GM19023 (cell line): ENCODE measurements at regions not wholly inside any gene's neighbourhood (a gene's known extent, or its start where the extent isn't known, plus 50 kb on each side); places are given as distances from the start of the nearest gene placed in this dataset.
"Not testable (repeated sequence)": the region's sequence is repeated elsewhere in the genome, so short reads cannot be mapped to it uniquely, and the experiment has no call there.

Experiments used
- ATAC-seq: cut with Tn5 transposase; IDR thresholded peaks from one replicate; pipeline ENCODE4 v1.9.1; 2021; ENCODE audit warnings: mild to moderate bottlenecking, moderate library complexity; ENCODE audit not compliant: unreplicated experiment

DNA sequence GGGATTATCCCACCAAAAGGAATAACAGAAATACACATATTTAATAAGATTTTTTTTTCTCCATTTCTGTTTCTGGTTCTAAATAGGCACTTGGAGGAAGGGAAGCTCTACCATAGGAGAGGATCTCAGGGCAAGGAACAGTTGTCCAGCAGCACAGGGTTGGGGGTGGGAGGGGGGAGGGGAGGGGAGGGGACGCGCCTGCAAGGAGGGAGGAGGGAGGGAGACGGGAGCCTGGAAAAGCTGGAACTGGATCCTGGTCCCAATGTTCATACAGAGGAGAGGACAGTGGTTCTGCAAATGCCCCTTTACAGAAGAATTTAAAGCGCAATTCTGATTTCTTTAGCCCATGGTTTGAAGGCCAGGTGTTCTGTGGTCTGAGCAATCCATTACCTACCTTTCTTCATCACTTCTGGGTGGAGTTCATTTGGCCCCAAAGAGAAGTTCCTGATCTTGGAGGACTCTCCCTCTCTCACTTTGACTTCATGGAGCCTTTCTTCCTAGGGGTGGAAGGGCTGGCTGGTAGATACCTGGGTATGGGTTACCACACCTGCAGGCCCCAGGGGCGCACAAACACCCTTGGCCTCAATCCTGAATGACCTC is 348.9 kb upstream of the NCAM1 start:
- no peak for ATAC-seq

DNA sequence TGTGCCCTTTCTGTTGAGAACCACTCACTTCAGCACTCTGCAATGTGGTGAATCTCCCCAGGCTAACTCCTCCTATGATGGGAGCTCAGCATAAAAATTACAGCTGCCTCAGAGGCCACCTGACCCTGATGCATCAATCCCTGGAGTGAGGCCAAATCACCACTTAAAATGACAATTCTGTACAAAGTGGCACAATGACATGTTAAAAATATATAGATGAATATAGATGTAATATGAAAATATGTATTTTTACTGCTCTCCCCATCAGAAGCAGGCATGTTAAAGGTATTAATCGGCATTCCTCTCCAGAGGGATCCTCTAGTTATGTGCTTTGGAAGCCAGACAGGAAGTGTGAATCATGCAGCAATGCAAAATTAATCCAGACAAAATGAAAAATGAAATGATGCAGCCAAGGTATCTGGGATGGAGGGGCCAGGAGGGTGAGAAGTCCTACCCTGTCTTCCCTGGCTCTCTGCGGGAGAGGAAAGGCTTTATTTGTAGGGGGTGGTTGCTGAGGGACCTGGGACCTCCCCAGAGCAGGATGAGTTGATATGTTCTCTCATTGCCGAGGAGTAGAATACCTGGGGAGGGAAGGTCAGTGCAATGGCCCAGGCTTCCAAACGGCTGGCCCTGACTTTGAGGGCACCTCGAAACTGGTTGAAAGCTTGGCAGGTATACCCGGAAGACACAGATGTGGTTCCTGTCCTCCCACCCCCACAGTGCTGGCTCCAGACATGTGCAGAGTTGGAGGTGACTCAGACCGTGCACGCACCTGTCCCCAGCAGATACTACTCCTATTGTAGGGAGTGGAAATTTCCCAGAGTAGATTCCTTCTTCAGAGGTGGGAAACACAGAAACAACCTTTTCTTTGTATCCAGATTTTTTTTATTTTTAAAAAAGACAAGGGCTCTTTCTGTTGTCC is 347.9 kb upstream of the NCAM1 start:
- no peak for ATAC-seq

DNA sequence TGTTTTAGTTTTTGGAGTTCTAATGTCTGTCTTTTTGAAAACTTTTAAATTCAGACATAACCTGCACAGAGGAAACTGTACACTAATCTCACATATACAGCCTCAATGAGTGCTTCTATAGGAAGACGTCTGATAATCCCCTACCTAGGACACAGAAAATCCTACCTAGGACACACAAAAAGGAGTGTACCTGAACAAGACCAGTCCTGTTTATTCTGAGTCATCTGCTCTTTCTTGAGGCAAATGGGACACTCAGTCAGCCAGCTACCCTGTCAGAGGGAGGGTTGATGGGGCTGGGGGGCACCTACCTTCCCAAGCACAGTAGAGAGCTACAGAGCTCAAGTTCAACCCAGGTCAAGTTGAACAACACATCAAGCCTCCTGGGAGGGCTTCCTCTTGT is 346.6 kb upstream of the NCAM1 start:
- no peak for ATAC-seq

DNA sequence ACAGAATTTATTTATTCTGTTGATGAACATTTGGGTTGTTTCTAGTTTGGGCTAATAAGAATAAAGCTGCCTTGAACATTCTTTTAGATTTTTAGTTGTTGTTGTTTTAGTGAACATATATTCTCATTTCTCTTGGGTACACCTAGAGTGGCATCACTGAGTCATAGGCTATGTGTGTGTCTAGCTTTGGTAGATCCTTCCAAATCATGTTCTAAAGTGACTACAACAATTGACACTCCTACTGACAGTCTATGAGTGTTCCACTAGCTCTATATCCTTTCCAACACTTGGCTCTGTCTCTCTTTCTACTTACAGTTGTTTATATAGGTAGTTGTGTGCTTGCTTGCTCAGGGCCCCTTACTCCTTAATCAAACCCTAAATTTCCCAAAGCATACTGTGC is 346.0 kb upstream of the NCAM1 start:
- no peak for ATAC-seq

DNA sequence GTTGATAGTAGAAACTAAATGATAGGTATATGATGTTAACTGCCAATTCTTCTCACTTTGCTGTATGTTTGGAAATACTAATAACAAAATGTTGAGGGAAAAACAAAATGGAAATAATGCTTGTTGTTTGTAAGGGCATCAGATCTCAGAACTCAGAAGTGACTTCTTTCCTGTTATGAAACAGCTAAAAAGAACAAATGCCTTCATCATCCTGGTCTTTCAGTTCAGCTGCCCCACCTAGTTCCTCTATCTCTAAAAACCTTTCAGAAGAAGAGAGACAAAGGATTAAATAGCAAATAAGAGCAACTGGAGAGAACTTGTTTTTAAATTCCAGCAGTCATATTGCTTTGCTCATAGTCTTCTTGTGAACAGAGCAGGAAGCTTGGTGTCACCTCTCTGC is 345.3 kb upstream of the NCAM1 start:
- ATAC-seq: no peak

GRCh38 chr11:112616327-112617097 is 344.7 kb upstream of the NCAM1 start:
- no peak for ATAC-seq

- ATAC-seq: no peak
These were observed 344.2 kb upstream of the NCAM1 start for GRCh38 chr11:112617098-112617425.

DNA sequence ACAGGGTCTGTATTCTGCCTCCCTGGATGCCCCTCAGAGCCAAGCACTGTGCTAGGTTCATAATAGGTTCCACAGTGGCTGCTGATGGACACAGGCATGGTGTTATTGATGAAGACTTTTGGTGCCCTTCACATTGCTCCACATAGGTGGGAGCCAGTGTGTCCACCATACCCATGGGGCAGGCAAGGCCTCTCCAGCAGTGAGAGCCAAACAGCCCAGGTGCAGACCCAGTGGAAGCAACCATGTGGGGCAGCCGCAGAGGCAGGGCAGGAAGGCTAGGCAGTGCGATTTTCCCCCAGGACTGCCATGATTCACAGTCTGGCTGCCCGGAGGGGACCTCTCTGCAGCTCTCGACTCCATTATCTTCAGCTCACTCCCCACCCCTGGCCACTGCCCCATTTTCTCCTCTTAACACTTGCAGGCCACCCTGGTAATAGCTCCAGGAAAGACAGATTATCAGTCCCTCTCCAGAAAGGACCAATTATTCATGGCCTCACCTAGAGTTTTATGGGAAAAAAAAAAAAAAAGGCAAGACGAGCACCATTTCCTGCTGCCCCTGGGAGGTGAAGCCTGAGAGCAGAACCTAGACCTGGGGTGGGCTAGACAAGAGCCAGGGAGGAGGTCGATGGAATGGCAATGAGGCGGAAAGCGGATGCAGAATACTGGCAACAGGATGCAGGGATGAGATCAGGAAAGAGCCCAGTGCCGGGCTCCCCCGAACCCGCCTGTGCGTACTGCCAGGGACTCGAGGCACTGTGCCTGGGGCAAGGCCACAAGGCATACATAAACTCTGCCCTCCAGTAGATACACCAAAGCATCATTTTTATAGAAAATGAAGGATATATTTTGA is 343.0 kb upstream of the NCAM1 start:
- ATAC-seq: no peak

- ATAC-seq: no peak
These were observed 342.1 kb upstream of the NCAM1 start for GRCh38 chr11:112619106-112619505.

DNA sequence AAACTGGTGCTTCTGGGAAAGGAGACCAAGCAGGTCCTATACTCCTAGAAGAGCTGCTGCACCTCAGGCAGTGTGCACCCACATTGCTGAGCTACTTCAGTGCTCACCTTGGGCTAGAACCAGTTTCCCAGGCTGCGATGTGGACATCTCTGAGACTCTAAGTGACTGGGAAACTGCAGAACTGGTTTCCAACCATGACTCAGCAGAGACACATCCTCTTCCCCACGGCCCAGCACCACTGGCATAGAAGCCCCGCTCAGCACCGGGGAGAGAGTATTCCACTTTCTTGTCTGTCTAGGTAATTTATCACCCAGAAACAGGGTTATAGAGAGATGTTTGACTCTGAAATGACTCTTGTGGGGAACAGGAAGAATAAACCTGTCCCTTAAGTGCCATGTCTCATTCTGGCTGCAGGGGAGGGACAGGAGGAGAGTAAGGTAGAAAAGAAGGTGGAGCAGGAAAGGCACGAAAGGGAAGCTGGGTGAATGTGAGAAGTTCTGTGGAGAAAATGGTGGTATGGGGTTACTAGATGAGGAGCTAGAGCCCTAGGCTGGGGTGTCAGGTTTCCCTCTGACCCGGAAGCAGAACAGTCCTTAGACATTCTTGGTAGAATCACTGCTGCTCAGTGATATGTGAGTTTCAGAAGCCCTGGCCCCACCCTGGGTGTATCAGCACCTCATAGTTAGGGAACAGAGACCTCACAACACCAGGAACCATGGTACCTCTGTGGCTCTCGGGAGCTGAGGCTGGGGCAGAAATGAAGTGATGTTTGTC is 340.4 kb upstream of the NCAM1 start:
- no peak for ATAC-seq

DNA sequence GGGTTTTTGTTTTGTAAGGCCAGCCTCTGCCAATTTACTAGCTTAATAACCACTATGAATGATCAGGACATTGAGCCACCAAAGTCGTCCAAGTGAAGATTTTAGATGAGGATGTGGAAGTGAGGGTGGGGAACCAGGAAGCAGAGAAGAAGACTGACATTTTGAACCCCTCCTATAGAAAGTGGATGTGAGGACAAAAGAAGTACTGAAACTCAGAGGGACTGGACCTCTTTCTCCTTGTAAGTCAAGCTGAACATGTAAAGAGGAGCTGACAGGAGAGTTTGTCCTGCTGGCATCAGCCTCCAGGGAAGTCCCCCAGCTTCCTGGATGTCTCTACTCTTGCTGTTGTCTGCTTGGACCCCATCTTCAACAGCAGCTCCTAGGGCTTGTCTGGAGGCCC is 338.2 kb upstream of the NCAM1 start:
- no peak for ATAC-seq

DNA sequence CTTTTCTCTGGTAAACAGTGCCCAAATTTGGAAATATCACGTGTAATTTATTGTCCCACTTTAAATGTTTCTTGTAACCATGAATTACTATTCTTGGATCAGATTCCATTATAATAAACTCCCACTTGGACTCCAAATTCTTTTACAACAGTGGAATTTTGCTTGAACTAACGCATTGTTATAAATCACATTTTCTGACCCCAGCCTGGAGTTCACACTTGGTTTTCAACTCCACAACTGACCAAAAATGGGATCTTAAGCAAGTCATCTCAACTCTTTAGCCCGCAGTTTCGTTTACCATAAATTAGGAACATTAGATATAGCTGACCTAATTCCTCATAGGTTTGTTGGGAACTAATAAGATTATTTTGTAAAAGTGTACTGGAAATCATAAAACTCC is 336.8 kb upstream of the NCAM1 start:
- ATAC-seq: no peak

DNA sequence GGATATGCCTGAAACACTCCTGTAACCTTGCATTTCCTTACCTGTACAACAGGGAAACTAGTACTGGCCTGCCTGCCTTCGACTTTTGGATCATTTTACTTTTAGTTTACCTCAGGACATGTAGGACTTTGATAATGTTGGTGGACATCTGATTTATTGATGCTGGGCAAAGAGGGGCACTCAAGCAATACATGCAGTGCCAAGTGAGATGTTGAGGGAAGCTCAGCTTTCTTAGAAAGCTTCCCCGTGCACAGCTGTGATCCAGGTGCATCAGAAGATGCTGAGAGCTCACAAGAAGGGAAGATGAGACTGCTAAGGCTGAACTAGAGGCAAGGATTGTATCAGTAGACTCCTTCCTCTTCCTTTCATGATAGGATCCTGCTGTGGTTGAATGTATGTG is 336.2 kb upstream of the NCAM1 start:
- not testable (repeated sequence) for ATAC-seq

DNA sequence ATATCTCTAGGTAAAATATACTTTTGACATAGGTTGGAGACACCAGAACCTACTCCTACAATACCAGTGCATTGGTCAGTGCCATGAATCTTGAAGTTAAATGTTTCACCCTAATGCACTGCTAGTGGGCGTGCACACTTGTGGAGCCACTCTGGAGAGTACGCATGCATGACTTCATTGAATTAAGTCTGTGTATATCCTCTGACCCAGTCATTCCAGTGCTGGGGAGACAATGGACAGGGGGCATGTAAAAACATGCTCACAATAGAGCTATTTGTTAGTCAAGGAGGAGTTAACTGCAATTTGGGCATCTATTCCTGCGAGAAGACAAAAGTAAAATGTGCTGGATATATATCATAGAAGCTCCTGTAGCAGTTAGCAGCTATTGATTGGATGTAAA is 335.4 kb upstream of the NCAM1 start:
- no peak for ATAC-seq

- ATAC-seq: no peak
These were observed 334.5 kb upstream of the NCAM1 start for GRCh38 chr11:112626731-112627130.

GRCh38 chr11:112627588-112628045 is 333.6 kb upstream of the NCAM1 start:
- ATAC-seq: peak; percentile 68

GRCh38 chr11:112628676-112629075 is 332.5 kb upstream of the NCAM1 start:
- ATAC-seq: no peak

DNA sequence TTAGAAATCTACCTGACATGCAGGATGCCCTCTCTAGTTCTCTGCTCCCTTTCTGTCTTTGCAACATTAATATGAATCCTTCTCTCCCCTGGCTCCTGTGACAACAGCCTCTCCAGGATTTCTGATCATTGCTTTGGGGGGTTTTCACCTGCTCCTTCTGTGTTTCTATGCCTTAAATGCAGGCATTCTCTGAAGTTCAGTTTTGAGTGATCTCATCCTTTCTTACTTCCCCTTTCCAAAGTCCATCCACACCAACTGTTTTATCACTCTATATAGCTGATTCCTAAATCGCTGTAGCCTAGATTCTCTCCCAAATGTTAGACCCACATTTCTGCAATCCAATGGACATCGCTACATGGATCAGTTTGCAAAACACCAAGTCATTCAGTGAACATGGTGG is 330.7 kb upstream of the NCAM1 start:
- no peak for ATAC-seq

- ATAC-seq: no peak
These were observed 329.9 kb upstream of the NCAM1 start for GRCh38 chr11:112631333-112631732.

DNA sequence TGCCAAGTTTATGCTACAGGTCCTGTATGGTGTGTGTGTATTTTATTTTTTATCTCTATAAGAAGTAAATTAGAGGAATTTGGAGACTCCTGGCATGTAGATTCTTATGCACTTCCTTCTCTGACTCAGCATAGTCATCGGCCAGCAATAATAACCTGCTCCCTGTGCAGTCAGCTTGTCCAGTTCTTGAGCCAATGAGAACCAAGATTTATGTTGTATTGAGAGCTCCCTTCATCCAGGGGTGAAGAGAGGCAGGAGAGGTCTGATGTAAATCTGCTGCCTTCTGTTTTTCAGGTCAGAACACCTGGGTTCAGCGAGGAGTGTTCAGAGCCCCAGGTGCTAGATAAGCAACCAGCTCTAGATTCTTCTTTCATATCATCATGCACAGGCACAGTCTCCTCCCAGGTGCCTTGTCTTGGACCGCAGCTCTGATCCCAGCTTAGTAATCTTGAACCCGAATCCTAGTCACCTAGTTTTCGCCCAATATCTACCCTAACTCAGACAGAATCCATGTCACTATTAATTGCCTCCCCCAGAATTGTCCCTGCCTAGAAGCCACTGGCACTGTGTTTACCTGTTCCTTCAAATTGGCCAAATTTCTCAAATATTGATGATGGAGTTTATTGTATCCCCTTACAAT is 328.2 kb upstream of the NCAM1 start:
- no peak for ATAC-seq
